SK-N-SH (cell line): ENCODE measurements at regions not wholly inside any gene's neighbourhood (a gene's known extent, or its start where the extent isn't known, plus 50 kb on each side); places are given as distances from the start of the nearest gene placed in this dataset.

Experiments used
- CTCF ChIA-PET: fragments of 300-600, 350-600 bp; formaldehyde crosslinking; extraction: SDS; loops from one replicate; lab custom pipeline; 2021; lab: Yijun Ruan, JAX
- POLR2A ChIA-PET: fragments of 350-600 bp; sonication (Branson Sonifier 250); formaldehyde crosslinking; extraction: SDS; loops from one replicate; lab custom pipeline; 2020; ENCODE audit warnings: antibody characterized with exemption, inconsistent platforms; lab: Yijun Ruan, JAX
- DNase-seq: peaks from one replicate; pipeline ENCODE4 v3.0.0; 2012
- H2AFZ ChIP-seq: fragments of 200-600 bp; sonication (generic); 2 replicates; pipeline ENCODE4 v1.8.1; 2016; ENCODE audit warnings: antibody characterized with exemption, mild to moderate bottlenecking, low read depth
- H3F3A ChIP-seq: fragments of 200-600 bp; sonication (generic); replicated peaks from 2 replicates; pipeline ENCODE3; 2016; ENCODE audit warnings: antibody characterized with exemption, mild to moderate bottlenecking; ENCODE audit not compliant: insufficient read depth
- H3K27ac ChIP-seq, 2 experiments: fragments of 200-500 bp in 1 of 2; fragments of 200-600 bp in 1 of 2; sonication (Bioruptor generic) in 1 of 2; sonication (generic), shearing (Covaris generic) in 1 of 2; 2 replicates each; pipeline versions ENCODE4 v1.5.1 to v1.6.1; 2014 to 2016; ENCODE audit warnings: low read depth in 2 of 2, inconsistent platforms in 1 of 2, low read length in 1 of 2, mild to moderate bottlenecking in 1 of 2, mixed read lengths in 1 of 2
- H3K27me3 ChIP-seq: fragments of 200-600 bp; sonication (generic), shearing (Covaris generic); 2 replicates; pipeline ENCODE4 v1.6.1; 2016; ENCODE audit warnings: mixed run types; ENCODE audit not compliant: insufficient read depth
- H3K36me3 ChIP-seq, 2 experiments: fragments of 200-500 bp in 1 of 2; fragments of 200-600 bp in 1 of 2; sonication (Bioruptor generic) in 1 of 2; sonication (generic) in 1 of 2; replicated peaks in 1 of 2; 2 replicates each; pipeline versions ENCODE3 to v1.5.1; 2014 to 2016; ENCODE audit warnings: low read length in 1 of 2, mild to moderate bottlenecking in 1 of 2; ENCODE audit not compliant: insufficient read depth in 2 of 2, control insufficient read depth in 1 of 2
- H3K4me1 ChIP-seq, 2 experiments: fragments of 200-500 bp in 1 of 2; fragments of 200-600 bp in 1 of 2; sonication (Bioruptor generic) in 1 of 2; sonication (generic), shearing (Covaris generic) in 1 of 2; 2 replicates each; pipeline versions ENCODE4 v1.5.1 to v1.6.1; 2014 to 2016; ENCODE audit warnings: low read depth in 1 of 2, low read length in 1 of 2, mixed run types in 1 of 2; ENCODE audit not compliant: insufficient read depth in 2 of 2, control insufficient read depth in 1 of 2
- H3K4me2 ChIP-seq: fragments of 200-600 bp; sonication (generic), shearing (Covaris generic); 2 replicates; pipeline ENCODE4 v1.6.1; 2017; ENCODE audit warnings: mixed run types
- H3K4me3 ChIP-seq, 2 experiments: fragments of 200-500 bp in 1 of 2; fragments of 200-600 bp in 1 of 2; sonication (Bioruptor generic) in 1 of 2; sonication (generic), shearing (Covaris generic) in 1 of 2; 2 replicates each; pipeline versions ENCODE4 v1.5.1 to v1.8.1; 2014 to 2016; ENCODE audit warnings: low read depth in 2 of 2, inconsistent platforms in 1 of 2, low read length in 1 of 2, mild to moderate bottlenecking in 1 of 2, mixed read lengths in 1 of 2, moderate library complexity in 1 of 2
- H3K79me2 ChIP-seq: fragments of 200-600 bp; sonication (generic); 2 replicates; pipeline ENCODE4 v1.8.1; 2017; ENCODE audit warnings: mild to moderate bottlenecking; ENCODE audit not compliant: insufficient read depth
- H3K9ac ChIP-seq: fragments of 200-600 bp; sonication (generic); 2 replicates; pipeline ENCODE4 v1.6.1; 2017; ENCODE audit warnings: mixed run types
- H3K9me2 ChIP-seq: fragments of 200-600 bp; sonication (generic); 2 replicates; pipeline ENCODE4 v1.6.1; 2017; ENCODE audit warnings: mixed run types
- H3K9me3 ChIP-seq: fragments of 200-600 bp; sonication (generic); 2 replicates; pipeline ENCODE4 v1.6.1; 2017; ENCODE audit warnings: mixed run types, mild to moderate bottlenecking, moderate library complexity
- H4K20me1 ChIP-seq: fragments of 200-600 bp; sonication (generic); 2 replicates; pipeline ENCODE4 v1.6.1; 2017; ENCODE audit warnings: mild to moderate bottlenecking, mixed run types; ENCODE audit not compliant: insufficient read depth
- CHD2 ChIP-seq: fragments of 150-350 bp; IDR thresholded peaks from 2 replicates; pipeline ENCODE4 v1.6.1; 2018; ENCODE audit warnings: low read length; ENCODE audit not compliant: partially characterized antibody
- CTCF ChIP-seq: fragments of 200-600 bp; sonication (generic); IDR thresholded peaks from 2 replicates; pipeline ENCODE4 v1.6.1; 2017; ENCODE audit warnings: antibody characterized with exemption, mild to moderate bottlenecking, moderate library complexity
- ELF1 ChIP-seq: IDR thresholded peaks from 2 replicates; pipeline ENCODE4 v1.4.0; 2012
- EP300 ChIP-seq, 2 experiments: IDR thresholded peaks; 2 replicates each; pipeline versions ENCODE4 v1.4.0 to v1.6.1; 2012; ENCODE audit warnings: borderline replicate concordance in 1 of 2, low read depth in 1 of 2, low read length in 1 of 2
- FOSL2 ChIP-seq: IDR thresholded peaks from 2 replicates; pipeline ENCODE4 v1.4.0; 2012; ENCODE audit warnings: low read depth, mild to moderate bottlenecking, moderate library complexity, borderline replicate concordance
- FOXM1 ChIP-seq: IDR thresholded peaks from 2 replicates; pipeline ENCODE4 v1.4.0; 2012; ENCODE audit warnings: low read depth, mild to moderate bottlenecking
- GABPA ChIP-seq: IDR thresholded peaks from 2 replicates; pipeline ENCODE4 v1.4.0; 2012; ENCODE audit warnings: low read depth, mild to moderate bottlenecking
- GATA2 ChIP-seq: sonication (generic); formaldehyde crosslinking; IDR thresholded peaks from 2 replicates; pipeline ENCODE4 v1.5.0; 2020; ENCODE audit warnings: mild to moderate bottlenecking, missing genetic modification reagents
- JUND ChIP-seq: IDR thresholded peaks from 2 replicates; pipeline ENCODE4 v1.4.0; 2012
- MAX ChIP-seq: IDR thresholded peaks from 2 replicates; pipeline ENCODE4 v1.4.0; 2012; ENCODE audit warnings: low read depth
- POLR2AphosphoS5 ChIP-seq: IDR thresholded peaks from 2 replicates; pipeline ENCODE4 v1.6.1; 2012; ENCODE audit warnings: low read depth, low read length
- RAD21 ChIP-seq: IDR thresholded peaks from 2 replicates; pipeline ENCODE4 v1.6.1; 2012; ENCODE audit warnings: mild to moderate bottlenecking, low read length
- RXRA ChIP-seq: IDR thresholded peaks from 2 replicates; pipeline ENCODE4 v1.4.0; 2012; ENCODE audit warnings: low read depth, mild to moderate bottlenecking, borderline replicate concordance
- SMC3 ChIP-seq: IDR thresholded peaks from 2 replicates; pipeline ENCODE4 v1.6.1; 2012; ENCODE audit warnings: low read depth, low read length, improper control_type of control experiment
- TAF1 ChIP-seq: IDR thresholded peaks from 2 replicates; pipeline ENCODE4 v1.6.1; 2012; ENCODE audit warnings: low read depth, mild to moderate bottlenecking, low read length, moderate library complexity, borderline replicate concordance
- TCF12 ChIP-seq: IDR thresholded peaks from 2 replicates; pipeline ENCODE4 v1.4.0; 2012
- TEAD4 ChIP-seq: IDR thresholded peaks from 2 replicates; pipeline ENCODE4 v1.4.0; 2012; ENCODE audit warnings: mild to moderate bottlenecking, borderline replicate concordance; ENCODE audit not compliant: insufficient read depth
- YY1 ChIP-seq: IDR thresholded peaks from 2 replicates; pipeline ENCODE4 v1.4.0; 2012; ENCODE audit warnings: low read depth, mild to moderate bottlenecking
- WGBS: methylation state at CpG from one replicate; pipeline ENCODE4 v1.1.6; 2017; ENCODE audit warnings: low lambda C conversion rate; 5-methylcytosine and 5-hydroxymethylcytosine counted together
- TF ChIP-seq, protein P1 (sequence below): fragments of 150-350 bp; IDR thresholded peaks from 2 replicates; pipeline ENCODE4 v1.6.1; 2016; ENCODE audit warnings: mild to moderate bottlenecking, low read depth, low read length
- TF ChIP-seq, protein P2 (sequence below): fragments of 150-350 bp; IDR thresholded peaks from 2 replicates; pipeline ENCODE4 v1.6.1; 2017; ENCODE audit warnings: antibody characterized with exemption, low read length, low read depth, borderline replicate concordance
- TF ChIP-seq, protein P3 (sequence below): IDR thresholded peaks from 2 replicates; pipeline ENCODE4; 2012

GRCh38 chr1:199163670-199164069, 524.8 kb downstream of the PTPRC start:
- Histone ChIP-seq H3K4me3 (no peak overlapping the region), H3K9me2 (no peaks in the 10 kb centered on the region), H3K9me3 (no peaks in the 10 kb centered on the region), H3K4me2 (no peak overlapping the region), H3K79me2 (no peaks in the 10 kb centered on the region), H3K27me3 (no peaks in the 10 kb centered on the region), H3K9ac (no peak overlapping the region), H3F3A (no peaks in the 10 kb centered on the region)
- CTCF ChIA-PET, result interaction anchor here (0.9 to 1.6 kb wide), 2 partner anchors 14 to 18 kb away, joined by 3 read pairs; no protein-coding TSS in a partner anchor
- TF ChIP-seq RXRA (no peak), CTCF (no peak), CHD2 (no peak), TEAD4 (no peak), GATA2 (CRISPR knock-in tag) (no peak; the same call in 1 of the 2 replicates), MAX (no peak), EP300 (IDR thresholded peaks at IDR 0.05; ENCODE audit: borderline replicate concordance in 1 of 2, low read depth in 1 of 2, low read length in 1 of 2) (no peak), ELF1 (no peak), POLR2AphosphoS5 (no peak), RAD21 (no peak), JUND (no peak), FOXM1 (no peak), TCF12 (no peak)
- TF ChIP-seq, protein P1, sequence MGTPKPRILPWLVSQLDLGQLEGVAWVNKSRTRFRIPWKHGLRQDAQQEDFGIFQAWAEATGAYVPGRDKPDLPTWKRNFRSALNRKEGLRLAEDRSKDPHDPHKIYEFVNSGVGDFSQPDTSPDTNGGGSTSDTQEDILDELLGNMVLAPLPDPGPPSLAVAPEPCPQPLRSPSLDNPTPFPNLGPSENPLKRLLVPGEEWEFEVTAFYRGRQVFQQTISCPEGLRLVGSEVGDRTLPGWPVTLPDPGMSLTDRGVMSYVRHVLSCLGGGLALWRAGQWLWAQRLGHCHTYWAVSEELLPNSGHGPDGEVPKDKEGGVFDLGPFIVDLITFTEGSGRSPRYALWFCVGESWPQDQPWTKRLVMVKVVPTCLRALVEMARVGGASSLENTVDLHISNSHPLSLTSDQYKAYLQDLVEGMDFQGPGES, result no peak
- TF ChIP-seq, protein P2, sequence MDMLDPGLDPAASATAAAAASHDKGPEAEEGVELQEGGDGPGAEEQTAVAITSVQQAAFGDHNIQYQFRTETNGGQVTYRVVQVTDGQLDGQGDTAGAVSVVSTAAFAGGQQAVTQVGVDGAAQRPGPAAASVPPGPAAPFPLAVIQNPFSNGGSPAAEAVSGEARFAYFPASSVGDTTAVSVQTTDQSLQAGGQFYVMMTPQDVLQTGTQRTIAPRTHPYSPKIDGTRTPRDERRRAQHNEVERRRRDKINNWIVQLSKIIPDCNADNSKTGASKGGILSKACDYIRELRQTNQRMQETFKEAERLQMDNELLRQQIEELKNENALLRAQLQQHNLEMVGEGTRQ, result no peak
- TF ChIP-seq, all 33 proteins: peak for 0
- 12% methylated on average over 1 of the region's 1 CpG for WGBS
- DNase-seq, result no peak
- H2AFZ ChIP-seq, result no peak overlapping the region
- H3K4me1 ChIP-seq, result peaks cover 6 to 19% of the 10 kb centered on the region in 2 experiments; a peak in 2 of 4 replicates
- peak overlapping the region in 1 of 2 experiments; percentile 65; a peak in 2 of 4 replicates for H3K27ac ChIP-seq
- H4K20me1 ChIP-seq, result no peaks in the 10 kb centered on the region
- POLR2A ChIA-PET, result no interaction called here
- no peaks in the 10 kb centered on the region for H3K36me3 ChIP-seq

GRCh38 chr1:199167460-199167859, 528.6 kb downstream of the PTPRC start:
- Histone ChIP-seq H3K4me2 (no peak overlapping the region), H3K27me3 (no peaks in the 10 kb centered on the region), H3K4me3 (no peak overlapping the region), H3F3A (no peaks in the 10 kb centered on the region), H3K9me3 (no peaks in the 10 kb centered on the region), H3K4me1 (peaks cover 6 to 14% of the 10 kb centered on the region in 2 experiments; a peak in 2 of 4 replicates), H3K27ac (no peak overlapping the region), H4K20me1 (no peaks in the 10 kb centered on the region), H3K79me2 (no peaks in the 10 kb centered on the region), H2AFZ (no peak overlapping the region), H3K9ac (no peak overlapping the region), H3K9me2 (no peaks in the 10 kb centered on the region), H3K36me3 (no peaks in the 10 kb centered on the region)
- no peak for DNase-seq
- POLR2A ChIA-PET, result no interaction called here
- WGBS, result 69% methylated on average over 3 of the region's 3 CpGs
- TF ChIP-seq YY1 (no peak), MAX (no peak), TAF1 (no peak), SMC3 (no peak), EP300 (IDR thresholded peaks at IDR 0.05; ENCODE audit: borderline replicate concordance in 1 of 2, low read depth in 1 of 2, low read length in 1 of 2) (no peak), GABPA (no peak), RXRA (no peak), FOSL2 (no peak)
- TF ChIP-seq, protein P3, sequence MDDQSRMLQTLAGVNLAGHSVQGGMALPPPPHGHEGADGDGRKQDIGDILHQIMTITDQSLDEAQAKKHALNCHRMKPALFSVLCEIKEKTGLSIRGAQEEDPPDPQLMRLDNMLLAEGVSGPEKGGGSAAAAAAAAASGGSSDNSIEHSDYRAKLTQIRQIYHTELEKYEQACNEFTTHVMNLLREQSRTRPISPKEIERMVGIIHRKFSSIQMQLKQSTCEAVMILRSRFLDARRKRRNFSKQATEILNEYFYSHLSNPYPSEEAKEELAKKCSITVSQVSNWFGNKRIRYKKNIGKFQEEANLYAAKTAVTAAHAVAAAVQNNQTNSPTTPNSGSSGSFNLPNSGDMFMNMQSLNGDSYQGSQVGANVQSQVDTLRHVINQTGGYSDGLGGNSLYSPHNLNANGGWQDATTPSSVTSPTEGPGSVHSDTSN, result no peak
- CTCF ChIA-PET, result interaction anchor here (0.7 kb wide), 1 partner anchor 9 kb away, joined by 3 read pairs; no protein-coding TSS in a partner anchor
